ENCODE measurements at regions not wholly inside any gene's neighbourhood (a gene's known extent, or its start where the extent isn't known, plus 50 kb on each side); places are given as distances from the start of the nearest gene placed in this dataset.

DNA sequence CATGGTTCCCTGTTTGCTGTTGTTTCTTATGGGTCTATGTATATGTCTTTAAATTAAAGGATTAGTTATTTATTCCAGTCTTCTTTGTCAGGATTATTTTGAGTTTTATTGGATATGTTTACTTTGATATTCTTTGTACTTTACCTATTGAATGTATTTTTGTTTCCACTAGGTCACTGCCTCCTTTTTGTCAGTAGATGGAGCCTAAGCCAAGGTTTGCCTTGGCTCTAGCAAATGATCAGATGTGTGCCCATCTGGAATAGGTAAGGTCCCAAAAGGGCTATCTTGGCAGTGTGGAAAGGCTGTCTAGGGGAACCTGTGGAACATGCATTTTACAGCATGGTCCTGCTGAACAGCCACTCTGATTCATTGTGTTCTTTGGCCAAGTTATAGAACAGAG lies 337.3 kb upstream of the GHITM start:
- Histone ChIP-seq H3K27ac (no peak overlapping the region), H3K9me3 (no peaks in the 10 kb centered on the region), H3K36me3 (no peaks in the 10 kb centered on the region), H3K4me3 (no peak overlapping the region), H3K27me3 (no peaks in the 10 kb centered on the region), H3K4me1 (no peaks in the 10 kb centered on the region)
- TF ChIP-seq CTCF (IDR thresholded peaks at IDR 0.05) (no peak), POLR2A (IDR thresholded peaks at IDR 0.05) (no peak)
- intact Hi-C loops (cut with DNase I; ENCODE audit: low total_unique reads) = no loop called here
- DNase-seq = no peak

- intact Hi-C loops (cut with DNase I; ENCODE audit: low total_unique reads) = no loop called here
- no peak for TF ChIP-seq CTCF (IDR thresholded peaks at IDR 0.05)
- no peak for TF ChIP-seq POLR2A (IDR thresholded peaks at IDR 0.05)
- H3K27ac ChIP-seq = no peak overlapping the region
- no peaks in the 10 kb centered on the region for H3K9me3 ChIP-seq
- H3K27me3 ChIP-seq = no peaks in the 10 kb centered on the region
- H3K4me1 ChIP-seq = no peaks in the 10 kb centered on the region
- DNase-seq = no peak
- no peak overlapping the region for H3K4me3 ChIP-seq
- H3K36me3 ChIP-seq = no peaks in the 10 kb centered on the region
These were observed 332.6 kb upstream of the GHITM start for GRCh38 chr10:83806717-83807116.

- no peak for DNase-seq
- intact Hi-C loops (cut with DNase I; ENCODE audit: low total_unique reads) = no loop called here
- no peaks in the 10 kb centered on the region for H3K27me3 ChIP-seq
- TF ChIP-seq CTCF (IDR thresholded peaks at IDR 0.05) = no peak
- TF ChIP-seq POLR2A (IDR thresholded peaks at IDR 0.05) = no peak
- H3K9me3 ChIP-seq = no peaks in the 10 kb centered on the region
- H3K4me1 ChIP-seq = no peaks in the 10 kb centered on the region
- no peak overlapping the region for H3K4me3 ChIP-seq
- H3K36me3 ChIP-seq = no peaks in the 10 kb centered on the region
- H3K27ac ChIP-seq = no peak overlapping the region
These were observed 330.3 kb upstream of the GHITM start for GRCh38 chr10:83809001-83809400.

DNA sequence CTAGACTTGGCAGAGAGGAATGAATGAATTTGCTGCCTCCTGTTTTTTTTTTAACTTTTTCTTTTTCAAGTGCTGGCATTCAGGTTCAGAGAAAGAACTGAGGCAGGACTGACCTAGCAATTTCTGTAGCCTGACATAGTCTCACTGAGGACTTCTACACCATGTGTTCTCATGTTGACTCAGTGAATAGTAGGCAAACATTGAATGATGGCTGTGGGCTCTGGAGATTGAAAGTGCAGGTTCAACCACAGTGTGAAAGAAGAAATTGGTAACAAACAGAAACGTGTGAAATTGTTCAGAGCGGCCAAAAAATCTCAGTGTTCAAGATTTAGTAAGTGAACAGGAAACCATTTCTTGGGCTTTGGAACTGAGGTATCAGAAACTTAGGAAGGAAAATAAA lies 322.4 kb upstream of the GHITM start:
- TF ChIP-seq POLR2A (IDR thresholded peaks at IDR 0.05) = no peak
- TF ChIP-seq CTCF (IDR thresholded peaks at IDR 0.05) = no peak
- intact Hi-C loops (cut with DNase I; ENCODE audit: low total_unique reads) = no loop called here
- H3K4me1 ChIP-seq = no peaks in the 10 kb centered on the region
- H3K4me3 ChIP-seq = no peak overlapping the region
- no peaks in the 10 kb centered on the region for H3K27me3 ChIP-seq
- H3K27ac ChIP-seq = no peak overlapping the region
- no peak for DNase-seq
- H3K36me3 ChIP-seq = no peaks in the 10 kb centered on the region
- no peaks in the 10 kb centered on the region for H3K9me3 ChIP-seq

DNA sequence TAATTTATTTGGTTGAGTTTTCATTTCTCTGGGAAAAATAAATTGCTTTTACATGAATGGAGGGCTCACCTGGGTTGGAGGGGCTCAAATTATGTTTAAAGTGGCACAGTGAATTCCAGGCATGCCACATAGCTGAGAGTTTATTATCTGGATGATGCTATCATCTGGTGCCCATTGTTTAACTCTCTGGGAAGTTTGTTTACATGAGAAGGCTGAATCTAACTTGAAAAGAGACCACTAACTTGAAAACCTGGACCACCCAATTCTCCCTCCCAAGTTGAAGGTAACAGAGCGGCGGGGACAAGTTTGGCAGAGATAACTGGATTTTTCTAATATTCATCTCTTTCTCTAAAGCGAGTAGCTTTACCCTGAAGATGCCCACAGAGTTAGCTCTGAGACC lies 321.5 kb upstream of the GHITM start:
- Histone ChIP-seq H3K9me3 (no peaks in the 10 kb centered on the region), H3K27ac (no peak overlapping the region), H3K4me3 (no peak overlapping the region), H3K4me1 (no peaks in the 10 kb centered on the region), H3K36me3 (no peaks in the 10 kb centered on the region), H3K27me3 (no peaks in the 10 kb centered on the region)
- intact Hi-C loops (cut with DNase I; ENCODE audit: low total_unique reads) = no loop called here
- DNase-seq = no peak
- TF ChIP-seq CTCF (IDR thresholded peaks at IDR 0.05) (no peak), POLR2A (IDR thresholded peaks at IDR 0.05) (no peak)

Data from uterus (tissue), 3 donors.